Gastroesophageal sphincter (tissue), 4 donors: ENCODE measurements at regions not wholly inside any gene's neighbourhood (a gene's known extent, or its start where the extent isn't known, plus 50 kb on each side); places are given as distances from the start of the nearest gene placed in this dataset.

ENCODE experiments used
- ATAC-seq: fragments of 150-250 bp; one replicate; pipeline ENCODE4 v1.9.1; 2016; ENCODE audit warnings: mild to moderate bottlenecking, moderate library complexity
- H3K27ac ChIP-seq, 4 donors: fragments of 200-600 bp; sonication (generic) in 3 of 4; 1 replicate in 3 of 4; 2 replicates in 1 of 4; pipeline ENCODE4 v1.5.1; 2016 to 2019
- H3K27me3 ChIP-seq: fragments of 200-600 bp; sonication (generic); one replicate; pipeline ENCODE4 v1.5.1; 2019
- H3K36me3 ChIP-seq, 2 donors: fragments of 200-600 bp; sonication (generic); one replicate each; pipeline ENCODE4 v1.5.1; 2019; ENCODE audit warnings: control low read depth in 1 of 2
- H3K4me1 ChIP-seq, 3 donors: fragments of 200-600 bp; sonication (generic); 1 replicate in 2 of 3; 2 replicates in 1 of 3; pipeline ENCODE4 v1.5.1; 2016 to 2019; ENCODE audit warnings: control low read depth in 2 of 3
- H3K4me3 ChIP-seq, 2 donors: fragments of 200-600 bp; sonication (generic); one replicate each; pipeline ENCODE4 v1.5.1; 2019; ENCODE audit warnings: mild to moderate bottlenecking in 1 of 2, moderate library complexity in 1 of 2
- H3K9me3 ChIP-seq, 3 donors: fragments of 200-600 bp; sonication (generic); one replicate each; pipeline ENCODE4 v1.5.1; 2017 to 2019; ENCODE audit warnings: control low read depth in 2 of 3
- EP300 ChIP-seq: sonication (generic); formaldehyde crosslinking; IDR thresholded peaks from one replicate; pipeline ENCODE4 v1.6.1; 2017; ENCODE audit warnings: antibody characterized with exemption, mild to moderate bottlenecking
- POLR2A ChIP-seq, 2 donors: fragments of 450-650 bp; IDR thresholded peaks; one replicate each; pipeline ENCODE4 v1.6.1; 2017; ENCODE audit warnings: antibody characterized with exemption in 2 of 2, mild to moderate bottlenecking in 2 of 2, moderate library complexity in 1 of 2
- POLR2AphosphoS5 ChIP-seq: sonication (generic); formaldehyde crosslinking; IDR thresholded peaks from one replicate; pipeline ENCODE4 v1.6.1; 2017; ENCODE audit warnings: antibody characterized with exemption
- WGBS, 2 donors: methylation state at CpG; one replicate each; pipeline ENCODE4 v1.1.5; 2018; ENCODE audit warnings: low coverage in 1 of 2; 5-methylcytosine and 5-hydroxymethylcytosine counted together
- TF ChIP-seq, protein P1 (sequence below), 4 experiments: fragments of 200-600 bp in 2 of 4; fragments of 450-650 bp in 2 of 4; sonication (generic) in 1 of 4; IDR thresholded peaks; one replicate each; pipeline ENCODE4 v1.5.1; 2017 to 2019; ENCODE audit warnings: antibody characterized with exemption in 4 of 4, mild to moderate bottlenecking in 2 of 4, moderate library complexity in 2 of 4

DNA sequence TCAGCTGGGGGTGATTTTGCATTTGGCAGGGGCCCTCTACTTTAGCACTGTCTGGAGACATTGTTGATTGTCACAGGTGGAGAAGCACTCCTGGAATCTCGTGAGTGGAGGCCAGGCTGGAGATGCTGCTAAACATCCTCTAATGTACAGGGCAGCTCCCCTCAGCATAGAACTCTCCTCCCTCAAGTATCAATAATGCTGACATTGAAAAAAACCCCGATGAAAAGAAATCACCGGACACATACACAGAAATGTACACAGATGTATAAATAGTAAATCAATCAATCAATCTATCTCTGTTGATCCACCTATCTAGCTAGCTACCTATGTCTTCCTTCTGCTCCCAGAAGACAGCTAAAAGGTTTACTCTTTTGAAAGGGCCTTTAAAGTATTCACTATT is 89.4 kb upstream of the KCNJ15 start:
- no peak for ATAC-seq
- H3K4me3 ChIP-seq: no peak overlapping the region
- 57 to 94% methylated on average over 3 of the region's 3 CpGs for WGBS, 2 donors

DNA sequence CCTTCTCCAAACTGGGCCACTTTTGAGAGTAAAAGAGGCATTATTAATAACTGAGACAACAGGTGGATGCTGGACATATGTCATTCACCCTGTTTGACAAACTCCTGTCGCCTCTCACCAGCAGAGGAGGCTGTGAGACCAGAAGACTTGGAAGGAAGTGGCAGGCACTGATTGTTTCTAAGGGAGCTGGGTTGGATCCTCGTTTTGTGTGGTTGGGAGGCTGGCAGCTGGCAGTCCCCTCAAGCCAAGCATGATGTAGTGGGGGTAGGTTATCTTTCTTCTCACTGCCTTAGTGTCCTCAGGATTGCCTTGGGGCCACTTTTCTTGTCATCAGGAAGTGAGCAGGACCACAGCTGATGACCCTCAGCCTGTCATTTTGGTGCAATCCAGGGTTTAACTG is 86.5 kb upstream of the KCNJ15 start:
- Histone ChIP-seq H3K36me3 (no peaks in the 10 kb centered on the region), H3K9me3 (no peaks in the 10 kb centered on the region), H3K27me3 (peaks cover 25% of the 10 kb centered on the region), H3K4me3 (no peak overlapping the region), H3K4me1 (no peaks in the 10 kb centered on the region), H3K27ac (no peak overlapping the region)
- 33 to 44% methylated on average over 1 to 2 of the region's 2 CpGs for WGBS, 2 donors
- TF ChIP-seq, protein P1, sequence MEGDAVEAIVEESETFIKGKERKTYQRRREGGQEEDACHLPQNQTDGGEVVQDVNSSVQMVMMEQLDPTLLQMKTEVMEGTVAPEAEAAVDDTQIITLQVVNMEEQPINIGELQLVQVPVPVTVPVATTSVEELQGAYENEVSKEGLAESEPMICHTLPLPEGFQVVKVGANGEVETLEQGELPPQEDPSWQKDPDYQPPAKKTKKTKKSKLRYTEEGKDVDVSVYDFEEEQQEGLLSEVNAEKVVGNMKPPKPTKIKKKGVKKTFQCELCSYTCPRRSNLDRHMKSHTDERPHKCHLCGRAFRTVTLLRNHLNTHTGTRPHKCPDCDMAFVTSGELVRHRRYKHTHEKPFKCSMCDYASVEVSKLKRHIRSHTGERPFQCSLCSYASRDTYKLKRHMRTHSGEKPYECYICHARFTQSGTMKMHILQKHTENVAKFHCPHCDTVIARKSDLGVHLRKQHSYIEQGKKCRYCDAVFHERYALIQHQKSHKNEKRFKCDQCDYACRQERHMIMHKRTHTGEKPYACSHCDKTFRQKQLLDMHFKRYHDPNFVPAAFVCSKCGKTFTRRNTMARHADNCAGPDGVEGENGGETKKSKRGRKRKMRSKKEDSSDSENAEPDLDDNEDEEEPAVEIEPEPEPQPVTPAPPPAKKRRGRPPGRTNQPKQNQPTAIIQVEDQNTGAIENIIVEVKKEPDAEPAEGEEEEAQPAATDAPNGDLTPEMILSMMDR (IDR thresholded peaks at IDR 0.05): peak in 1 of 4 experiments; percentile 24
- no peak for TF ChIP-seq EP300
- no peak for ATAC-seq

More for the DNA sequence above, 89.4 kb upstream of the KCNJ15 start:
- TF ChIP-seq POLR2AphosphoS5: no peak
- TF ChIP-seq POLR2A (IDR thresholded peaks at IDR 0.05): no peak
- TF ChIP-seq, protein P1 (IDR thresholded peaks at IDR 0.05): no peak
- no peak for TF ChIP-seq EP300
- Histone ChIP-seq H3K27me3 (peaks cover 25% of the 10 kb centered on the region), H3K36me3 (no peaks in the 10 kb centered on the region), H3K27ac (no peak overlapping the region), H3K4me1 (no peaks in the 10 kb centered on the region), H3K9me3 (no peaks in the 10 kb centered on the region)

DNA sequence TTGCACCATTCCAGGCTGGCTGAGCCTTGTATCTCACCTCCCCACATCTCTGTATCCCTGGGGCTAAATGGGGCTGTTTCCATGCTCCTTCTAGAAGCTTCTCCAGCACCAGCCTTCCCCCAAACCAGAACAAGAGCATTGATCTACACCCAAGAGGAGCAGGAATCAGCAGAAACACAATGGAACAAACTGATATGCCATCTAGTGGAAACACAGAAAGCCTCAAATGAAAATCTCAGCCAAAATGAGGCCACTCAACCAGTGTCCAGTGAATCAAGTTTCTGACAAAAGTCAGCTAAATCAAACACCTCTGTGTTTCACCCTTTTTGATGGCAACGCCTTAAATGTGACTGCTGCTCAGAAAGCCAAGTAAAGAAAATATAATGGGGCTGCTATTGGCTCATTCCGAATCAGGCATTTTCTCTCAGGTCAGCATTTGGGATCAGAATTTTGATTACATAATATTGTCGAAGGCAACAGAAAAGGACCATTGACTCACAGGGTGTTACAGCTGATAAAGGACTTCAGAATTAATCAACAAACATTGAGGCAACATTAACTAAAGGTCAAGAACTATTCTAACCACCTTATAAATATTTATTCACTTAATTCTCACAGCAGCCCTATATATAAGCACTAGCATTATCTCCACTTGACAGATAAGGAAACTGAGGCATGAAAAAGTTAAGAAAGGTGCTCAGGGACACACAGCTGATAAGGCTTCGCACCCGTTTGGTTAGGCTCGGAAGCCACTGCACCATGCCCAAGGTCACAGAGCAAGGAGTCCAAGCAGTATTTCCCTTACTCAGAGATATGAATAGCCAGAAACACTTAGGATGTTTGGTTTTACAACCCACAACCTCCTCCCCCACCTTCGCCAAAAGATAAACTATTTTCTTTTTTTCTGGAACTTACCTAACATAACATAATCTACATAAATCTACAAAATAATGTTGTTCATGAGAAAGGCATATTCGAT is 85.8 kb upstream of the KCNJ15 start:
- Histone ChIP-seq H3K4me3 (no peak overlapping the region), H3K9me3 (no peaks in the 10 kb centered on the region), H3K27ac (no peak overlapping the region), H3K4me1 (no peaks in the 10 kb centered on the region), H3K27me3 (peaks cover 20% of the 10 kb centered on the region), H3K36me3 (no peaks in the 10 kb centered on the region)
- WGBS, 2 donors: 67 to 79% methylated on average over 8 of the region's 8 CpGs
- no peak for ATAC-seq
- TF ChIP-seq, protein P1 (IDR thresholded peaks at IDR 0.05): no peak
- no peak for TF ChIP-seq POLR2A (IDR thresholded peaks at IDR 0.05)
- no peak for TF ChIP-seq EP300
- TF ChIP-seq POLR2AphosphoS5: no peak

DNA sequence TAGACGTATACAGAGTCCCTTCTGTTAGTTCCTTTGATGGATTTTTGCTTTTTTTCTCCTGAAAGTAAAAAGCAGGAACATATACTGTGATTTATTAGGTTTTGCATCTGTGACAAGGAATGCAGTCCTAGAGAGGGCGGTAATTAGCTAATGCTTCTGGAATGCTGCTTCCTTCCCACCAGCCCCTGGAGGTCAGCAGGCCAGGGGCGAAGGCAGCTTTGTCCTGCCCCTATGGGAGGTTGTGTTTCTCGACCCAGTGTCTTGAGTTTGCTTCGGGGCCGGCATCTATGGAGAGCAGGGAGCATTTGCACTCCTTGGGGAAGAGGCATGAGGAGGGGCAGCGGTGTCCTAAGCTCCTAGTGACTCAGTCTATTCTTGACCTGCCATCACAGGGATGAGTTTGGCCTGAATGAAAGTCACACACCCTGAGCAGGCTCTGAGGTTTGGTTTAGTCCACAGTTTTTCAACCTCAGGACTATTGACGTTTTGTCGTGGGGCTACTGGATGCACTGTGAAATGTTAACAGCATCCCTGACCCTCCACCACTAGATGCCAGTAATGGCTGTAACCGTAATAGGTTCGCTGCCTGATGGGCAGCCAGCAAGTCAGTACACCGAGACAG is 85.0 kb upstream of the KCNJ15 start:
- Histone ChIP-seq H3K9me3 (no peaks in the 10 kb centered on the region), H3K4me1 (no peaks in the 10 kb centered on the region), H3K4me3 (no peak overlapping the region), H3K36me3 (no peaks in the 10 kb centered on the region), H3K27ac (no peak overlapping the region), H3K27me3 (peaks cover 15% of the 10 kb centered on the region)
- 59 to 76% methylated on average over 5 to 6 of the region's 12 CpGs for WGBS, 2 donors
- TF ChIP-seq EP300 (no peak), POLR2A (IDR thresholded peaks at IDR 0.05) (no peak), POLR2AphosphoS5 (no peak)
- TF ChIP-seq, protein P1 (IDR thresholded peaks at IDR 0.05): no peak
- no peak for ATAC-seq
